AG04449 (cell line): ENCODE measurements at regions not wholly inside any gene's neighbourhood (a gene's known extent, or its start where the extent isn't known, plus 50 kb on each side); places are given as distances from the start of the nearest gene placed in this dataset.

ENCODE experiments used
- CTCF ChIA-PET: fragments of 350-600 bp; formaldehyde crosslinking; extraction: SDS; loops from one replicate; lab custom pipeline; 2021; ENCODE audit warnings: antibody characterized with exemption; lab: Yijun Ruan, JAX
- POLR2A ChIA-PET: fragments of 400-600, 350-600 bp; formaldehyde crosslinking; extraction: SDS; loops from one replicate; lab custom pipeline; 2020; ENCODE audit warnings: antibody characterized with exemption, inconsistent platforms; lab: Yijun Ruan, JAX
- DNase-seq: peaks from one replicate; pipeline ENCODE4 v3.0.0-alpha.2; 2010; ENCODE audit warnings: low read depth, low spot score
- H3K4me3 ChIP-seq: 2 replicates; pipeline ENCODE4 v1.5.1; 2011; ENCODE audit warnings: low read depth, mild to moderate bottlenecking, control low read depth, low read length
- CTCF ChIP-seq: IDR thresholded peaks from one replicate; pipeline ENCODE4 v1.5.1; 2011; ENCODE audit warnings: mild to moderate bottlenecking, moderate library complexity, low read length, control low read depth, inconsistent platforms; ENCODE audit not compliant: insufficient read depth; ENCODE audit errors: missing control alignments

- ChIA-PET CTCF (interaction anchor here (2.2 kb wide), 1 partner anchor 14 kb away, joined by 6 read pairs; no protein-coding TSS in a partner anchor), POLR2A (interaction anchor here (0.6 kb wide), 1 partner anchor 577 kb away, joined by 4 read pairs; no protein-coding TSS in a partner anchor)
- H3K4me3 ChIP-seq: no peak overlapping the region
- DNase-seq: no peak
- no peak for TF ChIP-seq CTCF
These were observed 205.6 kb downstream of the ALDH8A1 start for GRCh38 chr6:134744301-134744700.

- POLR2A ChIA-PET: no interaction called here
- no peak overlapping the region for H3K4me3 ChIP-seq
- TF ChIP-seq CTCF: no peak
- DNase-seq: no peak
- CTCF ChIA-PET: interaction anchor here (1.4 kb wide), 1 partner anchor 9 kb away, joined by 7 read pairs; no protein-coding TSS in a partner anchor
These were observed 208.7 kb downstream of the ALDH8A1 start for GRCh38 chr6:134741200-134741536.

GRCh38 chr6:134740473-134741199 lies 209.3 kb downstream of the ALDH8A1 start:
- ChIA-PET POLR2A (no interaction called here), CTCF (interaction anchor here (0.7 to 1.4 kb wide), 4 partner anchors 9 to 142 kb away, joined by 3 to 7 read pairs (median 4); no protein-coding TSS in a partner anchor)
- no peak for DNase-seq
- H3K4me3 ChIP-seq: no peak overlapping the region
- TF ChIP-seq CTCF: no peak

- ChIA-PET CTCF (interaction anchor here (0.7 to 1.4 kb wide), 4 partner anchors 10 to 143 kb away, joined by 3 to 7 read pairs (median 4); no protein-coding TSS in a partner anchor), POLR2A (no interaction called here)
- no peak for DNase-seq
- TF ChIP-seq CTCF: no peak
- H3K4me3 ChIP-seq: no peak overlapping the region
These were observed 209.9 kb downstream of the ALDH8A1 start for GRCh38 chr6:134740027-134740373.

- no peak for DNase-seq
- no peak for TF ChIP-seq CTCF
- CTCF ChIA-PET: interaction anchor here (0.7 to 1.4 kb wide), 4 partner anchors 10 to 143 kb away, joined by 3 to 7 read pairs (median 4); no protein-coding TSS in a partner anchor
- POLR2A ChIA-PET: no interaction called here
- H3K4me3 ChIP-seq: no peak overlapping the region
These were observed 210.4 kb downstream of the ALDH8A1 start for GRCh38 chr6:134739299-134740026.
